ENCODE measurements at regions not wholly inside any gene's neighbourhood (a gene's known extent, or its start where the extent isn't known, plus 50 kb on each side); places are given as distances from the start of the nearest gene placed in this dataset.
A peak's percentile ranks its signal among the peaks of the same experiment; 100 is the strongest.

DNA sequence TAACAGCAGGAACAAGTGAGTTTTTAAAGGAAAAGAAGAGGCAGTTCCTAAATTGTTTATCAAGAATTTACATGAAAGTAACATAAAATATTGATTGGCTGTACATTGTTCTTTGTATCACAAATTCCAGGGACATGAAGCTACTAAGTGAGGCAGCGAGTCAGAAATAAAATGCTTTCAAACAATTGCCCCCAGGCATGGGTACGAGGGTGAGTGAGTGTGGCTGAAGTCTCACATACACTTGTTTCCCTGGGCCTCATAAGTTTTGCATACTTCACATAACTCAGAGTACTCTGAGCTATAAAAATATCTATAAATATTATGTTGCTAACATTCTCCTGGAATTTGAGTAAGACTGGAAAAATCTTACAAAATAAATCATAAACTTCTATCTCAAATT is 511.6 kb upstream of the PRKX start:
- DNase-seq: no peak

GRCh38 chrX:4206941-4207340 is 493.5 kb upstream of the PRKX start:
- DNase-seq: no peak

- DNase-seq: no peak
Measured at GRCh38 chrX:4197971-4198370, 484.5 kb upstream of the PRKX start.

GRCh38 chrX:4193500-4194155 is 480.2 kb upstream of the PRKX start:
- no peak for DNase-seq

DNA sequence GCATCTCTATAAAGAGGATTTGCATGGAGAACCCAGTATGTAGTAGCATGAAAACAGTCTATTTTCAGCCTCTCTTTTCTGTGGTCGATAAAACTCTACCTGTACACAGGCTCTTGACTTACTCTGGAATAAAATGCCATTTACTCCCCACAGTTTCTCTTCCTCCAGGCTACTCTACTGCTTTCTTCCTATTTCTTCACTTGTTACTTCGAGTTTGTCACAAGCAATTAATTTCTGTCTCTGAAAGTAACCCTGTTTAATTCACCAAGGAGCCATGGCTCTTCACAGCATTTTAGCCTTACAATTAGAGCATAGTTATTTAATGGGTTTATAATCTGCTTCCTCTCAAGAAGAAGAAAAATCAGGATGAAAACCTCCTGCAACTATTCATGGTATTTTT is 472.9 kb upstream of the PRKX start:
- no peak for DNase-seq

GRCh38 chrX:4185086-4185485 is 471.6 kb upstream of the PRKX start:
- DNase-seq: no peak

GRCh38 chrX:4182408-4182806 is 469.0 kb upstream of the PRKX start:
- no peak for DNase-seq

- no peak for DNase-seq
Measured at GRCh38 chrX:4181782-4182407, 468.4 kb upstream of the PRKX start.

GRCh38 chrX:4179031-4179430 is 465.6 kb upstream of the PRKX start:
- DNase-seq: no peak

DNA sequence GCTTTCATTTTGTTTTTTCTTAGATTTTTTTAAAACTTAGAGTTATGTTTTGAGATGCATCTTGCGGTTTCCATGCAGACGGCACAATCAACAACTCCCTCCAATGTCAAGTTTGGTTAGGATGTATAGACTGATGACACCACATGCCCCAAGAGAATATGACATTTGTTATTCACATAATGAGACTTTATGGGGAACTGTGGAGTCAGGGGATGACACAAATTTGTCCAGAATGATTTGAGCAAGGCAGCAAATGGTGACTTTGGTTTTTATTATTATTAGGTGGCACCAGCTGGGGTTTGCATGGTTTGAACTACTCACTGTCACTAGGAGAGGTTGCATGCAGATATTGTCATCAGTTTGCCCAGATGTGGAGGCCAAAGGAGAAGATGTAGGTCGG is 461.8 kb upstream of the PRKX start:
- no peak for DNase-seq

GRCh38 chrX:4173743-4174142 is 460.3 kb upstream of the PRKX start:
- DNase-seq: no peak

- DNase-seq: no peak
Measured at GRCh38 chrX:4151798-4152197, 438.3 kb upstream of the PRKX start.

DNA sequence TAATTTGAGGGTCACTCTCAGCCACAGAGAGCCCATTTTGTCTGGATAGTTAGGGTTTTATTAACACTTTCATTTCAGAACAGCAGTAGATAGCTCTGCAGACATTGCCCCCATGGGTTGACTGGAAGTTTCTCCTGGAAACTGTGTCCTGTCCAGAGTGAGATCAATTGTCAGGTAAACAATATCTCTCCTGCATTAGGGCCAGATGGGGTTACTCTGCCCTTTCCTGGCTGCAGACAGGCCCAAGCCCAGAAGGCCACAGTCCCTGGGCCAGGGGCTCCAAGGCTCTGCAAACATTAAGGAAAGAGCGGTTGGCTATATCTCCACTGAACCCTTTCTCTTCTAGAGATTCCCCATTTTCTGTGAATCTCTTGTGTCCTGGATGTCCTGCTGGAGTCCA is 436.8 kb upstream of the PRKX start:
- no peak for DNase-seq

DNA sequence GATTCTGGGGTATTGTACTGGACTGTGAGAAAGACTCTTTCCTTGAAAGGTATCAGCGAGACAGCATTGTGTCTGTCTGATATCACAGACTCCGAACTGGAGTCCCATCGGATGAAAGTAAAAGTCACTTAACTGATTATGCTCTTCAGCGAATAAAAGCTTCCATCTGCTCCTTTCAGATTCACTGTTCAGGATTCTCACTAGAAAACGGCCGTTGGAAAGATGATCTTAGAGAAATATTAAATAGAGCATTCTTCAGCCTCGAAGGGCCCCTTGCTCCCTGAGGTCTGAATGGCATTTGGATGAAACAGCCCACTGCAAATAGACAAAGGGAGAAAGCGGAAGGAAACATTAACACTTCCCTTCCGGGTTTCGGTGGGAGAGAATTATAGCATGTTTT is 416.2 kb upstream of the PRKX start:
- no peak for DNase-seq

- no peak for DNase-seq
Measured at GRCh38 chrX:4118666-4119530, 405.4 kb upstream of the PRKX start.

DNA sequence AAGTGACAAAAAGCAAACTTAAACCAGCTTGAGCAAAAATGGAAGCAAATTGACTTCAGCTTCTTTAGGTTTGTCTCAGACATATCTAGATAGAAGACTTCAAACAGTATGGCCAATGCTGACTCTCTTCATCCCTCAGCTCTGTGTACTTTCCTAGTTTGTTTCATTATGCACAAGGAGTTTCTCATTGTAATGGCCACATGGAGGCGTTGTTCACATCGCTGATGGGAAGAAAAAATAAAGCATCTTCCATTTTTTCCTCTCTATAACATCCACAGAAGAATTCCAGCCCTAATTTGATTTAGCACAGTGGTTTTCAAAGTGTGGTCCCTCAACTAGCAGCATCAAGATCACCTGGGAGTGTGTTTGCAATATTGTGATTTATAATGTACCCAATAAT is 397.5 kb upstream of the PRKX start:
- DNase-seq: no peak

GRCh38 chrX:4094926-4095325 is 381.5 kb upstream of the PRKX start:
- no peak for DNase-seq

DNA sequence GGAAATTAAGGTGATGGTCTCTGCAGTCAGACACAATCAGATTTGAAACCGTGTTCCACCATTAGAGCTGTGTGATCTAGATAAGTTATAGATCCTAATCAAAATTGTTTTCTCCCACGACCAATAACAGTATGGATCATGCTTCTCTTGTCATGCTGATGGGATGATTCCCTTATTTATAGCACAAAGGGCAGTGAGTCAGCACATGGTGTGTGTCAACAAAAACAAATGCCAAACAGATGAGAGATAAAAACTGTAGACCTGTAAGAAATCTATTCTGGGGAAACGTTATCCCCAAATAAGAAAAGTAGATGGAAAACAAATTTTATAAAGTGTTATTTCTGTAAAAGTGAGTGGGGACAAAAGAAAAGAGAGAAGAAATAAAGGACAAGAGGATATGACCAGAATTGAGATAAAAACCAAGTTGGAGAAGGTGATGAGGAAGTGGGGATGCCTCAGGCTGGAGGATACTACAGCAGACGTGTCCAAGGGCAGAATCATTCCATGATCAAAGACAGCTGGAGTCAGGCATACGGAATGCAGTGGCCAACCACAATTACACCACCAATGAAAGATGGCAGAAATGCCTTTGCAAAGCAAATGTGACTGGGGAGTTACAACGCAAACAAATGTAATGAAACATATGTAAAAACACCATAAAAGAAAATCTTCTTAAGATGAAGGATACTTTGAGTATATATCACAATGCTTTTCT is 377.8 kb upstream of the PRKX start:
- no peak for DNase-seq

GRCh38 chrX:4059893-4060292 is 346.4 kb upstream of the PRKX start:
- no peak for DNase-seq

DNA sequence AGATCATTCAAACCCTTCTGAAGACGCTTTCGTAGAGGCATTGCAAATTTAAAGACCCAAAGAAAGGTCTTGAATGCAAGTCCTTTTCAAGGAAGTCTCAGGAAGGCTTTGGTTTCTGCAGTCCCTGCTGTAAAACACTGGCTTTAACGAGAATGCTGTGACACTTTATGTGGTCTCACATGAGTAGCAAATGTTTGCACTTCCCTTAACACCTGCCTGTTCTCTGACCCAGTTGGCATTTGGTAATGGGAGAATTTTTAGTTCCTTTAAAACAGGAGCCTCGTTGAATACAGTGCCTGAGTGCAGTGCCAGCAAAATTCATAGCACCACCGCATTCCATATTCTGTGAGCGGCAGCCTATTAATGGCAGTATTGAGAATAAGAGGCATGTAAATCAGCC is 330.5 kb upstream of the PRKX start:
- peak; percentile 7 to 53 for DNase-seq

DNA sequence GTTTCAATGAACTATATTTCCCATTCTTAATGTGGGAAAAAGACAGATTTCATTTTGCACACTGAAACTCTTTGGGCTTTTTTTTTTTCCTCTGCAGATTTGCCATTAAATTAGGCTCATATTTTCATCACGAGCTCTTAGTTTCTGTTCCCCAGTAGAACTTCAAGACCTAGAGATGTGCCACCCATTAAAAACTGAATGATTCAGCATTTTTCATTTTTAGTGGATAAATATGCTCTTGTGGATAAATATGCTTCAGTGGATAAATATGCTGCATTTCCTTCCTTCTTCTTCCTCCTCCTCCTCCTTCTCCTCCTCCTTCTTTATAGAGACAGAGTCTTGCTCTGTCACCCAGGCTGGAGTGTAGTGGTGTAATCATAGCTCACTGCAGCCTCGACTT is 322.4 kb upstream of the PRKX start:
- no peak for DNase-seq

DNA sequence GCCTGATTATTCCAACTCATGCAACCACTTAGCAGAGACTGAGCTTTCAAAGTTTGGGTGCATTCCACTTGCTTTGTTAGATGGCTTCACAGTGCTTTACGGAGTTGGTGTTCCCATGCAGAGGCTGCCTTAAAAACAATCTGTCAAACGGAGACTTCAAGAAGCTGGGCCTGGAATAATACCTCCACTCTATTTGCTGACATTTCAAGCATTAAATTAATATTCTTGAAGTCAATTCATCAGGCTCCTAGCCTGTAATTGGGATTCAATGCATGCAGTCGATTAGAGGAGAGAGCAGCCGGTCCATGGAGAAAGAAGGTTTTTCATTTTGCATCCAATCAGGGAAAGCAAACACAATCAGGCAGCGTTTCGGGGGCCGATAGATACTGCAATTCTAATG is 314.7 kb upstream of the PRKX start:
- DNase-seq: no peak

- DNase-seq: no peak
Measured at GRCh38 chrX:4005281-4005680, 291.8 kb upstream of the PRKX start.

GRCh38 chrX:4004822-4005221 is 291.4 kb upstream of the PRKX start:
- no peak for DNase-seq
